ENCODE measurements at regions not wholly inside any gene's neighbourhood (a gene's known extent, or its start where the extent isn't known, plus 50 kb on each side); places are given as distances from the start of the nearest gene placed in this dataset.

DNA sequence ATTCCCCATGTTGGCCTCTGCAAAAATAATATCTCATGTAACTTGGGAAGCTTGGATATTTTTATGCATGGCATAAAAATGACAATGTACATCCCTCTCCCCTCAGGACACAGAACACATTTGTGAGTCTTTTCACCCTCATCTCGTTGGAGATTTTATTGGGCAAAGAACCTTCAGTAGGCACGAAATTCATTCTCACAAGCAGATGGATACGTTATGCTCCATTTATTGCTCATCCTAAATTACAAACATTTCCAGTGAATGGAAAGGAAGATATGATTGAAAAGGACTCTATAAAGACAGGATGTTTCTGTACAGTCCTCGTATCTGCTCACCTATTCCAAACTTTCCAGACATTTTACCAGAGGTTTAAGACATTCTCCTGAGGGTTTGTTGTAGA is 1175.8 kb downstream of the UQCRFS1 start:
- H2BK5ac ChIP-seq (ENCODE audit: low read length), result no peak overlapping the region
- WGBS, 2 donors (ENCODE audit: extremely low coverage in 2 of 2, insufficient read length in 2 of 2, insufficient replicate concordance in 1 of 2), result no CpG with 5 or more reads among the region's 4 CpGs
- no peak overlapping the region for H4K91ac ChIP-seq (ENCODE audit: low read depth, low read length, poor library complexity)
- peaks cover 0 to 2% of the 10 kb centered on the region in 2 donors for H3K4me1 ChIP-seq (ENCODE audit: control insufficient read depth in 2 of 2, insufficient read depth in 1 of 2, low read depth in 1 of 2, low read length in 2 of 2)
- no peak overlapping the region for H2BK12ac ChIP-seq (ENCODE audit: low read length)
- no peak overlapping the region for H2AFZ ChIP-seq (ENCODE audit: low read length)
- peaks cover 0 to 1% of the 10 kb centered on the region in 2 donors for H3K9me3 ChIP-seq (replicated peaks in 1 of 2; ENCODE audit: control insufficient read depth in 2 of 2, insufficient read depth in 1 of 2, low read depth in 1 of 2, low read length in 2 of 2)
- no peak overlapping the region for H2AK5ac ChIP-seq (ENCODE audit: low read depth, low read length)
- H2BK15ac ChIP-seq (ENCODE audit: low read length), result no peak overlapping the region
- H3K4me3 ChIP-seq (ENCODE audit: low read length in 2 of 2), result no peak overlapping the region
- no peak overlapping the region for H4K8ac ChIP-seq (ENCODE audit: low read depth, low read length)
- no peaks in the 10 kb centered on the region for H3K79me1 ChIP-seq (ENCODE audit: low read depth, low read length)
- H3K4me2 ChIP-seq (ENCODE audit: insufficient read depth, low read length, poor library complexity, severe bottlenecking), result no peak overlapping the region
- no peak overlapping the region for H3K9ac ChIP-seq (ENCODE audit: low read depth, low read length, poor library complexity)
- H2BK120ac ChIP-seq (ENCODE audit: low read depth, low read length), result no peak overlapping the region
- DNase-seq (ENCODE audit: low spot score), result no peak
- H3K27ac ChIP-seq (replicated peaks; ENCODE audit: low read length), result no peak overlapping the region
- no peak overlapping the region for H3K14ac ChIP-seq (ENCODE audit: low read length)
- no peak overlapping the region for H3K23ac ChIP-seq (ENCODE audit: low read depth, low read length, poor library complexity)
- no peaks in the 10 kb centered on the region for H3K36me3 ChIP-seq (replicated peaks in 1 of 2; ENCODE audit: control insufficient read depth in 2 of 2, insufficient read depth in 2 of 2, low read length in 2 of 2)
- H3K18ac ChIP-seq (ENCODE audit: low read length), result no peak overlapping the region
- H3K4ac ChIP-seq (ENCODE audit: low read length), result no peak overlapping the region
- no peaks in the 10 kb centered on the region for H3K27me3 ChIP-seq (ENCODE audit: control insufficient read depth in 3 of 3, insufficient read depth in 3 of 3, low read depth in 1 of 3, low read length in 3 of 3)

DNA sequence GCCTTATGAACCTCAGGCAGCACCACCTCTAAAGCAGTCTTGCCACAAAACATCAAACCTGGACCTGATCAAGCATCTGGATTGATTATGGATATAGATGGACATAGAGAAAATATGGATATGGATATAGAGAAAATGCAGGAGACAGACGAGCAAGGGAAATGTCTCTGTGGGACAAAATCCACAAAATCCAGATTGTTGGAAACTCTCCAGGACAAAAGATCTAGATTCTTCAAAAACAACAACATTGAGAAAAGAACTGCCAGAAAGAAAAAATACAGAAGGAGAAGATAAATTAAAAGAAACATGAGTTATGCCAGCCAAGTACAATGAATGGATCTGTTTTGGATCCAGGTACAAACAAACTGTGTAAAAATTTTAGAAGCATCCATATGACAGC is 1176.5 kb downstream of the UQCRFS1 start:
- Histone ChIP-seq H3K4ac (ENCODE audit: low read length) (no peak overlapping the region), H2BK5ac (ENCODE audit: low read length) (no peak overlapping the region), H2AFZ (ENCODE audit: low read length) (no peak overlapping the region), H3K4me1 (ENCODE audit: control insufficient read depth in 2 of 2, insufficient read depth in 1 of 2, low read depth in 1 of 2, low read length in 2 of 2) (peaks cover 0 to 2% of the 10 kb centered on the region in 2 donors), H3K9me3 (replicated peaks in 1 of 2; ENCODE audit: control insufficient read depth in 2 of 2, insufficient read depth in 1 of 2, low read depth in 1 of 2, low read length in 2 of 2) (peaks cover 0 to 1% of the 10 kb centered on the region in 2 donors), H3K36me3 (replicated peaks in 1 of 2; ENCODE audit: control insufficient read depth in 2 of 2, insufficient read depth in 2 of 2, low read length in 2 of 2) (no peaks in the 10 kb centered on the region), H3K9ac (ENCODE audit: low read depth, low read length, poor library complexity) (no peak overlapping the region), H3K79me1 (ENCODE audit: low read depth, low read length) (no peaks in the 10 kb centered on the region), H3K4me2 (ENCODE audit: insufficient read depth, low read length, poor library complexity, severe bottlenecking) (no peak overlapping the region), H2BK120ac (ENCODE audit: low read depth, low read length) (no peak overlapping the region), H3K23ac (ENCODE audit: low read depth, low read length, poor library complexity) (no peak overlapping the region), H3K27me3 (ENCODE audit: control insufficient read depth in 3 of 3, insufficient read depth in 3 of 3, low read depth in 1 of 3, low read length in 3 of 3) (no peaks in the 10 kb centered on the region), H4K8ac (ENCODE audit: low read depth, low read length) (no peak overlapping the region), H4K91ac (ENCODE audit: low read depth, low read length, poor library complexity) (no peak overlapping the region), H2BK12ac (ENCODE audit: low read length) (no peak overlapping the region), H2BK15ac (ENCODE audit: low read length) (no peak overlapping the region), H3K4me3 (ENCODE audit: low read length in 2 of 2) (no peak overlapping the region), H3K18ac (ENCODE audit: low read length) (no peak overlapping the region), H3K14ac (ENCODE audit: low read length) (no peak overlapping the region), H2AK5ac (ENCODE audit: low read depth, low read length) (no peak overlapping the region), H3K27ac (replicated peaks; ENCODE audit: low read length) (no peak overlapping the region)
- no CpG with 5 or more reads among the region's 1 CpG for WGBS, 2 donors (ENCODE audit: extremely low coverage in 2 of 2, insufficient read length in 2 of 2, insufficient replicate concordance in 1 of 2)
- no peak for DNase-seq (ENCODE audit: low spot score)

DNA sequence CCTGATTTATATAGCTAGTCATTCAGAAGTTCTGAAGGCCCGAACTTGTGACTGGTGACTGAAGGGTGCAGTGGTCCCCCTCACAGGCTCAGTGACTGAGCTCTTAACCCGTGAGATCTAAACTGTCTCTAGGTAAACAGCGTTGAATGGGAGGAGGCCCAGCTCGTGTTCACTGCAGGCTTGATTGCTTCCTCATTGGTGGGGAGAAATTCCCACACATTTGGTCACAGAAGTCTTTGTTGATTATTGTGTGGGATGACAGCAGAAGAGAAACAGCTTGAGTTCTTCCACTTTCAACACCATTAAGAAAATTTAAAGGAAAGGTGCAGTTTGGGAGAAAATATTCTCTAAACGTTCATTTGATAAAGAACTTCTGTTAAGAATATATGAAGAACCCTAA is 1178.0 kb downstream of the UQCRFS1 start:
- Histone ChIP-seq H2AK5ac (ENCODE audit: low read depth, low read length) (no peak overlapping the region), H3K4me2 (ENCODE audit: insufficient read depth, low read length, poor library complexity, severe bottlenecking) (no peak overlapping the region), H4K91ac (ENCODE audit: low read depth, low read length, poor library complexity) (no peak overlapping the region), H3K4me1 (ENCODE audit: control insufficient read depth in 2 of 2, insufficient read depth in 1 of 2, low read depth in 1 of 2, low read length in 2 of 2) (peaks cover 0 to 2% of the 10 kb centered on the region in 2 donors), H3K4ac (ENCODE audit: low read length) (no peak overlapping the region), H3K36me3 (replicated peaks in 1 of 2; ENCODE audit: control insufficient read depth in 2 of 2, insufficient read depth in 2 of 2, low read length in 2 of 2) (no peaks in the 10 kb centered on the region), H2AFZ (ENCODE audit: low read length) (no peak overlapping the region), H3K9ac (ENCODE audit: low read depth, low read length, poor library complexity) (no peak overlapping the region), H3K27me3 (ENCODE audit: control insufficient read depth in 3 of 3, insufficient read depth in 3 of 3, low read depth in 1 of 3, low read length in 3 of 3) (no peaks in the 10 kb centered on the region), H3K79me1 (ENCODE audit: low read depth, low read length) (no peaks in the 10 kb centered on the region), H3K4me3 (ENCODE audit: low read length in 2 of 2) (no peak overlapping the region), H2BK15ac (ENCODE audit: low read length) (no peak overlapping the region), H4K8ac (ENCODE audit: low read depth, low read length) (no peak overlapping the region), H2BK120ac (ENCODE audit: low read depth, low read length) (no peak overlapping the region), H3K18ac (ENCODE audit: low read length) (no peak overlapping the region), H2BK5ac (ENCODE audit: low read length) (no peak overlapping the region), H3K9me3 (replicated peaks in 1 of 2; ENCODE audit: control insufficient read depth in 2 of 2, insufficient read depth in 1 of 2, low read depth in 1 of 2, low read length in 2 of 2) (peaks cover 0 to 1% of the 10 kb centered on the region in 2 donors), H3K27ac (replicated peaks; ENCODE audit: low read length) (no peak overlapping the region), H3K14ac (ENCODE audit: low read length) (no peak overlapping the region), H2BK12ac (ENCODE audit: low read length) (no peak overlapping the region), H3K23ac (ENCODE audit: low read depth, low read length, poor library complexity) (no peak overlapping the region)
- no peak for DNase-seq (ENCODE audit: low spot score)
- no CpG with 5 or more reads among the region's 5 CpGs for WGBS, 2 donors (ENCODE audit: extremely low coverage in 2 of 2, insufficient read length in 2 of 2, insufficient replicate concordance in 1 of 2)

DNA sequence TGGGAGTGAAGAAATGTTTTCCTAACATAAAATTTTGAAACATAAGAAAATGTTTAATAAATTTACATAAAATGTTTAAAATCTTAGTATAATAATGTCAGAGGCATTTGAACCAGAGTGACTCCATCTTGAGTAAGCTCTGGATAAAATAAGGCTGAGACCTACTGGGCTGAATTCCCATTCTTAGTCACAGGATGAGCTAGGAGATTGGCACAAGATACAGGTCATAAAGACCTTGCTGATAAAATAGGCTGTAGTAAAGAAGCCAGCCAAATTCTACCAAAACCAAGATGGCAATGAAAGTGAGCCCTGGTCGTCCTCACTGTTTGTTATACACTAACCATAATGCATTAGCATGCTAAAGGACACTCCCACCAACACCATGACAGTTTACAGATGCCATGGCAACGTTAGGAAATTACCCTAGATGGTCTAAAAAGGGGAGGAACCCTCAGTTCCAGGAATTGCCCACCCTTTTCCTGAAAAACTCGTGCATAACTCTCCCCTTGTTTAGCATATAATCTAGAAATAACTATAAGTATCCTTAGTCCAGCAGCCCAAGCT is 1184.0 kb downstream of the UQCRFS1 start:
- no peak for DNase-seq (ENCODE audit: low spot score)
- no peak overlapping the region for H3K9ac ChIP-seq (ENCODE audit: low read depth, low read length, poor library complexity)
- H3K14ac ChIP-seq (ENCODE audit: low read length), result no peak overlapping the region
- H3K18ac ChIP-seq (ENCODE audit: low read length), result no peak overlapping the region
- H2BK120ac ChIP-seq (ENCODE audit: low read depth, low read length), result no peak overlapping the region
- H3K9me3 ChIP-seq (replicated peaks in 1 of 2; ENCODE audit: control insufficient read depth in 2 of 2, insufficient read depth in 1 of 2, low read depth in 1 of 2, low read length in 2 of 2), result peaks cover 0 to under 1% of the 10 kb centered on the region in 2 donors
- H3K27ac ChIP-seq (replicated peaks; ENCODE audit: low read length), result no peak overlapping the region
- no peak overlapping the region for H4K91ac ChIP-seq (ENCODE audit: low read depth, low read length, poor library complexity)
- no peaks in the 10 kb centered on the region for H3K79me1 ChIP-seq (ENCODE audit: low read depth, low read length)
- no peak overlapping the region for H3K23ac ChIP-seq (ENCODE audit: low read depth, low read length, poor library complexity)
- no peak overlapping the region for H4K8ac ChIP-seq (ENCODE audit: low read depth, low read length)
- H3K4me2 ChIP-seq (ENCODE audit: insufficient read depth, low read length, poor library complexity, severe bottlenecking), result no peak overlapping the region
- H2AK5ac ChIP-seq (ENCODE audit: low read depth, low read length), result no peak overlapping the region
- no peak overlapping the region for H2BK5ac ChIP-seq (ENCODE audit: low read length)
- H3K4me3 ChIP-seq (ENCODE audit: low read length in 2 of 2), result no peak overlapping the region
- no peaks in the 10 kb centered on the region for H3K36me3 ChIP-seq (replicated peaks in 1 of 2; ENCODE audit: control insufficient read depth in 2 of 2, insufficient read depth in 2 of 2, low read length in 2 of 2)
- H2BK12ac ChIP-seq (ENCODE audit: low read length), result no peak overlapping the region
- H2AFZ ChIP-seq (ENCODE audit: low read length), result no peak overlapping the region
- H3K27me3 ChIP-seq (ENCODE audit: control insufficient read depth in 3 of 3, insufficient read depth in 3 of 3, low read depth in 1 of 3, low read length in 3 of 3), result no peaks in the 10 kb centered on the region
- no peak overlapping the region for H2BK15ac ChIP-seq (ENCODE audit: low read length)
- peaks cover 0 to 3% of the 10 kb centered on the region in 2 donors for H3K4me1 ChIP-seq (ENCODE audit: control insufficient read depth in 2 of 2, insufficient read depth in 1 of 2, low read depth in 1 of 2, low read length in 2 of 2)
- no CpG with 5 or more reads among the region's 3 CpGs for WGBS, 2 donors (ENCODE audit: extremely low coverage in 2 of 2, insufficient read length in 2 of 2, insufficient replicate concordance in 1 of 2)
- no peak overlapping the region for H3K4ac ChIP-seq (ENCODE audit: low read length)

Data from neuronal stem cell (in vitro differentiated cells).